Activated naive CD4-positive, alpha-beta T cell treated with anti-CD3 and anti-CD28 coated beads, Interleukin-2, amount 50 U/mL, for 72 hours (primary cell): ENCODE measurements at regions not wholly inside any gene's neighbourhood (a gene's known extent, or its start where the extent isn't known, plus 50 kb on each side); places are given as distances from the start of the nearest gene placed in this dataset.

ENCODE experiments used
- ATAC-seq, 2 donors: fragments of 150-1000 bp; cut with Tn5 transposase; 2 replicates each; pipeline ENCODE4 v1.10.0; 2021; ENCODE audit warnings: mild to moderate bottlenecking in 2 of 2, moderate library complexity in 2 of 2
- DNase-seq, 2 donors: peaks; one replicate each; pipeline ENCODE4 v3.0.0; 2021 to 2022; ENCODE audit warnings: low spot score in 2 of 2
- H3K27ac Mint-ChIP-seq, 2 donors: one replicate each; pipeline ENCODE4 v1.8.0; 2022; ENCODE audit warnings: mild to moderate bottlenecking in 2 of 2, mixed read lengths in 2 of 2
- H3K36me3 Mint-ChIP-seq, 2 donors: one replicate each; pipeline ENCODE4 v1.8.0; 2022; ENCODE audit warnings: mixed read lengths in 2 of 2
- H3K9me3 Mint-ChIP-seq, 2 donors: one replicate each; pipeline ENCODE4 v1.8.0; 2022; ENCODE audit warnings: mixed read lengths in 2 of 2

DNA sequence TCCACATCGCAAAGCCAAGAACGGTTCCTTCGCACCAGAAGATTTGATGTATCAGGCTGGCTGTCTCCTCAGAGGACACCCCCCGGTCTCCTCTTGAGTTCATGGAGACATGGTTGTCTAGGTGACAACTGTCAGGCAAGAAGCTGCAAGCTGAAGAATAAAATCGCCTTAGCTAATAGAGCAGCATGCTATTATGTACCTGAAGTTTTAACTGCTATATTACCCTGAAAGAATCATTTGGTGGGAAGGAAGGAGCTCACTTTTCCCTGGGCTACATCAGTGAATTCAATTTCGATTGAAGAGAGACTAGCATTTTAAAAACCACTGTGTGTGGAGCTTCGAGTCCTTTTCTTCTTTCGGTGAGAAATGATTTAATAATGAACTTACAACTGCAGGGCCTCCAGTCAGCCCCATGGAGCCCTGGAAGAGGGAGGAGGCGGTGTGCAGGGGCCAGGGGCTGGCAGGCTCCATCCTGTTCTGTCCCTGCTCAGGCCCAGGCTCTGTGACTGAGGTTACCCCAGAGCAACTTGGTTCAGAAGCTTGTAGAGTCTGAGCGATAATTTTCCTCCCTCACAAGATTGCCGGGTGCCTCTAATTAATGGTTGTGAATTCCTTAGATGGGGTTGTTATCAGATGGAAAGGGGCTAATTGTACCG is 191.3 kb downstream of the MID1IP1 start:
- H3K9me3 Mint-ChIP-seq: peaks cover 0 to 6% of the 10 kb centered on the region in 2 donors
- DNase-seq (no peak), ATAC-seq (no peak)
- H3K36me3 Mint-ChIP-seq: no peaks in the 10 kb centered on the region
- H3K27ac Mint-ChIP-seq: no peak overlapping the region

GRCh38 chrX:38993500-38993899 is 192.2 kb downstream of the MID1IP1 start:
- H3K9me3 Mint-ChIP-seq: peaks cover 0 to 6% of the 10 kb centered on the region in 2 donors
- H3K27ac Mint-ChIP-seq: no peak overlapping the region
- DNase-seq (no peak), ATAC-seq (no peak)
- H3K36me3 Mint-ChIP-seq: no peaks in the 10 kb centered on the region

DNA sequence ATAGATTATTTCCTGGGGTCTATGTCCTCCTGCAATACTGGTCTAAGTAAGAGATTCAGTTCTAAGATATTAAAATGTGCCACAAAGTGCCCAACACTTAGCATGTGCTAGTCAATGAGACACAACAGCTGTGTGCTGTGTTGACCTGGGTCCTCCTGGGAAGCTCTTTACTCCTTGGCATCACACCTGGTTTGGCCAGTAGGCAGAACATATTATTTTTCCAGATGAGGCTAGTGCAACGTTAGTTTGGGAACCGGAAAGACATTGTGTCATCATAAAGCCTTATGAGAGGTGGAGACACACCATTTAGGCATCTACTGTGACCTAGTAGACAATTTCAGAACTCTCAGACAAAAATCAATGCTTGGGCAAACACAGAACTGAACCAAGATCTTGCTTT is 197.8 kb downstream of the MID1IP1 start:
- no peak overlapping the region for H3K27ac Mint-ChIP-seq
- no peaks in the 10 kb centered on the region for H3K36me3 Mint-ChIP-seq
- H3K9me3 Mint-ChIP-seq: peaks cover 0 to 14% of the 10 kb centered on the region in 2 donors
- no peak for DNase-seq
- no peak for ATAC-seq

GRCh38 chrX:38999967-39000745 is 198.9 kb downstream of the MID1IP1 start:
- peaks cover 0 to 14% of the 10 kb centered on the region in 2 donors for H3K9me3 Mint-ChIP-seq
- ATAC-seq (no peak), DNase-seq (no peak)
- no peaks in the 10 kb centered on the region for H3K36me3 Mint-ChIP-seq
- no peak overlapping the region for H3K27ac Mint-ChIP-seq

DNA sequence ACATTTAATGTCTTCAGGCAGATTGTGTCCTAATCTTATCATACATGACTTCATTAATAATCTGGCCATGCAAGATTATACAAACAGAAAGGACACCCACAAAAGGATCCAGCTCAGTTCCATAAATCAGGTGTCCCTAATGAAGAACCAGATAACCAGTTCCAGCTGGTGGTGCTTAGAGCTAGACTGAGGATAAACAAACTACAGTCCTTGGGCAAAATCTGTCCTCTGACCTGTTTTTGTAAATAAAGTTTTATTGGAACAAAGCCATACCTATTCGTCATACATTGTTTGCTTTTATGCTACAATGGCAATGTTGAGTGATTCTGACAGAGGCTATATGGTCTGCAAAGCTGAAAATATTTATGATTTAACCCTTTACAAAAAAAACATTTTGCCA is 199.5 kb downstream of the MID1IP1 start:
- Mint-ChIP-seq H3K9me3 (peaks cover 0 to 8% of the 10 kb centered on the region in 2 donors), H3K36me3 (no peaks in the 10 kb centered on the region), H3K27ac (no peak overlapping the region)
- ATAC-seq (no peak), DNase-seq (no peak)

DNA sequence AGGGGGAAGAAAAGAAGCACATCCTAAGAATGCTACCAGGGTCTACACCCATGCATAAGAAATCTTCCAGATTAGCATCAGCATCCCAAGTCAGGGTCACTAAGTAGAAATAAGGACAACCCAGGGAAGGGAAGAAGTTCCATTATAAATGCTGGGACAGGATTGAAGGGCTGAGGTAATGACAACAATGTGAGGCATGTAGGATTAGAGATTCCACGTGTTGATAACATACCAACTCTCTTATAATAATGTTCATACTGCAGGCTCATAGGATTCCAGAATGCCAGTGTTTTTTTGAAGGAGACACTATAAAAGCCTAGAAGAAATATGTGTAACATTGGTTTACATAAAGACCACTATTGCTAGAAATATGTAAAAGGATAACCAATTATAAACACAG is 201.2 kb downstream of the MID1IP1 start:
- DNase-seq (no peak), ATAC-seq (no peak)
- Mint-ChIP-seq H3K9me3 (peaks cover 0 to 8% of the 10 kb centered on the region in 2 donors), H3K27ac (no peak overlapping the region), H3K36me3 (no peaks in the 10 kb centered on the region)

- no peaks in the 10 kb centered on the region for H3K36me3 Mint-ChIP-seq
- H3K9me3 Mint-ChIP-seq: no peaks in the 10 kb centered on the region
- ATAC-seq: no peak
- H3K27ac Mint-ChIP-seq: no peak overlapping the region
- DNase-seq: no peak
Observed at GRCh38 chrX:39008549-39008948, 207.3 kb downstream of the MID1IP1 start.

GRCh38 chrX:39011454-39012221 is 210.4 kb downstream of the MID1IP1 start:
- H3K36me3 Mint-ChIP-seq: no peaks in the 10 kb centered on the region
- ATAC-seq (no peak), DNase-seq (no peak)
- no peaks in the 10 kb centered on the region for H3K9me3 Mint-ChIP-seq
- H3K27ac Mint-ChIP-seq: no peak overlapping the region

GRCh38 chrX:39012621-39013111 is 211.4 kb downstream of the MID1IP1 start:
- Mint-ChIP-seq H3K9me3 (no peaks in the 10 kb centered on the region), H3K27ac (no peak overlapping the region), H3K36me3 (no peaks in the 10 kb centered on the region)
- ATAC-seq (no peak), DNase-seq (no peak)

DNA sequence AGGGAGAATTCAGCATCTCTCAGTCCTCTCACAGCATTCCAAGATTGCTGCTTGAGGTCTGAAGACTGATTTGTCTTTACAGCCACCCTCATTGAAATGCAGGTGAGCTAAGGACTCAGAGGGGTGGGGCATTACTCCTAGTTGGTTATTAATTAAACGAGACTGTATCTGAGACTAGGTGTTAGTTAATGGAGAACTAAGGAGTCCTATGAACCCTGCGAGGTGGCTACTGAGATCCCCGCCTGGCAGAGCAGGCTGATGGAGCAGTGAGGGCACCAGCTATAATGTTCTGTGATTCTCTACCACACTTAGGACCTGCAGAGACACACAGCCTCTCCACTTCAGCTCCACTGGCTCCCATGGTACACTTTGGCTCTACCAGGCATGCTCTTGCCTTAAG is 215.3 kb downstream of the MID1IP1 start:
- DNase-seq (no peak), ATAC-seq (no peak)
- H3K9me3 Mint-ChIP-seq: no peaks in the 10 kb centered on the region
- no peaks in the 10 kb centered on the region for H3K36me3 Mint-ChIP-seq
- H3K27ac Mint-ChIP-seq: no peak overlapping the region

- no peak for DNase-seq
- Mint-ChIP-seq H3K36me3 (no peaks in the 10 kb centered on the region), H3K27ac (no peak overlapping the region), H3K9me3 (no peaks in the 10 kb centered on the region)
- ATAC-seq: no peak
Observed at GRCh38 chrX:39017077-39017476, 215.8 kb downstream of the MID1IP1 start.

DNA sequence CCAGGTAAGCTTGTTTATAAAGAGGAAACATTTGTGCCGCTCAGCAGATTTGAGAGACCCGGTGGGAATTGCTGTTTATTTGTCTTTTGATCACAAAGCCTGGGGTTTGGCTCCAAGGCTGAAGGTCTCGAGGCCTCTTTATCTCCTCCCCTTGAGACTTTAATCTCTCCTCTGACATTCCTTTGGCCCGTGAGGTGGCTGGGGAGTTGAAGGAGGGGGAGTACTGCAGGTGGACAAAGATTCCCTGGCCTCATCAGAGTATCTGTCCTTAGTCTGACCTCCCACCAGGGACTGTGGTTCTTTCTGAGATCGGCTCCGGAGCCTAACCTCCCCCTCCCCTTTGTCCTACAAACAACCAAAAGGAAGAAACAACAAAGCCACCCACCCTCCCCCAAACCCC is 216.5 kb downstream of the MID1IP1 start:
- DNase-seq: no peak
- Mint-ChIP-seq H3K27ac (no peak overlapping the region), H3K36me3 (no peaks in the 10 kb centered on the region), H3K9me3 (no peaks in the 10 kb centered on the region)
- ATAC-seq: no peak

DNA sequence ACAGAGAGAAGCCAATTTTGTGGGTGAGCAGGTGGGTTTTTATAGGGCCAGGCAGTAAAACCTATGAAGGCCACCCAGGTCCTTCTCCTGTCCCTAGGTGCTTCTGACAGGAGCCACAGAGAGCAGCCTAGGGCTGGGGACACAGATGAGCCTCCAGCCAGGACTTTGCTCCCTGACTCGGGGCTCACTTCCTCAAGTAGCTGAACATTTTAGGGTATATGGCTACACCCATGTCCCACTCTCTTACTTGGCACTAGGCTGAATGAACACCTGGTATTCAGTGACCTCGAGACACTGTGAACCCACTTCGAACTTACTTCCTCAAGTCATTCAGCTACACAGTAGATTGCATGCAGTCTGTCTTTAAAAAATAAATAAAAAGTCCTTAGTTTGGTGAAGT is 217.3 kb downstream of the MID1IP1 start:
- H3K36me3 Mint-ChIP-seq: no peaks in the 10 kb centered on the region
- ATAC-seq (no peak), DNase-seq (no peak)
- H3K27ac Mint-ChIP-seq: no peak overlapping the region
- H3K9me3 Mint-ChIP-seq: no peaks in the 10 kb centered on the region

- H3K27ac Mint-ChIP-seq: no peak overlapping the region
- no peaks in the 10 kb centered on the region for H3K9me3 Mint-ChIP-seq
- ATAC-seq (no peak), DNase-seq (no peak)
- H3K36me3 Mint-ChIP-seq: no peaks in the 10 kb centered on the region
Observed at GRCh38 chrX:39019056-39019455, 217.8 kb downstream of the MID1IP1 start.

- Mint-ChIP-seq H3K27ac (no peak overlapping the region), H3K36me3 (no peaks in the 10 kb centered on the region), H3K9me3 (no peaks in the 10 kb centered on the region)
- ATAC-seq (no peak), DNase-seq (no peak)
Observed at GRCh38 chrX:39020051-39020669, 218.9 kb downstream of the MID1IP1 start.

DNA sequence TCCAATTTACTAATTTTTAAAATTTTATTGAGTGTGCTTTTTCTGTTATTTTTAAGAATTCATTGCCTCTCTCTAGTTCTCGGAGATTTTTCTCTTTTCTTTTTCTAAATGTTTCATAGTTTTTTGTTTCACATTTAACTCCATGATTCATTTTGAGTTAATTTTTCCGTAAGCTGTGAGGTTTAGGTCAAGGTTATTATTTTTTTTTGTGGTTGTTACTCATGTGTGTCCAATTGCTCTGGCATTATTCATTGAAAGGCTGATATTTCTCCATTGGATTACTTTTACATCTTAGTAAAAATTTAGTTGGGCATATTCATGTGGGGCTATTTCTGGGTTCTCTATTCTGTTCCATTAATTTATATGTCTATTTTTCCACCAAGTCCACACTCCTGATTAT is 220.8 kb downstream of the MID1IP1 start:
- H3K27ac Mint-ChIP-seq: no peak overlapping the region
- ATAC-seq (no peak), DNase-seq (no peak)
- no peaks in the 10 kb centered on the region for H3K36me3 Mint-ChIP-seq
- H3K9me3 Mint-ChIP-seq: no peaks in the 10 kb centered on the region

DNA sequence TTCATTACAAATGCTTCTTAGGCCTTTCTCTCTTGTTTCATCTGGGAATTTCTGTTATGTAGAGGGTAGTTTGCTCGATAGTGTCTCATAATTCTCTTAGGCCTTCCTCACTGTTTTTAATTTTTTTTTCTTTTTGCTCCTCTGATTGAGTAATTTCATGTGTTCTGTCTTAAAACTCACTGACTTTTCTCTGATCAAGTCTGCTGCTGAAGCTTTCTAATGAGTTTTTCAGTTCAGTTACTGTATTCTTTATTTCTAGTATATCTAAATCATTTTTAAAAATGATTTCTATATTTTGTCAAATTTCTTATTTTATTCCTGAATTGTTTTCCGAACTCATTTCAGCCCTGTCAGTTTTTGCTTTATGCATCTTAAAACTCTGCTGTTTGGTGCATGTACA is 228.0 kb downstream of the MID1IP1 start:
- H3K36me3 Mint-ChIP-seq: peaks cover 5 to 6% of the 10 kb centered on the region in 2 donors
- ATAC-seq (no peak), DNase-seq (no peak)
- H3K9me3 Mint-ChIP-seq: peaks cover 7 to 11% of the 10 kb centered on the region in 2 donors
- H3K27ac Mint-ChIP-seq: no peak overlapping the region
